Coronary artery (tissue), 2 donors: ENCODE measurements at regions not wholly inside any gene's neighbourhood (a gene's known extent, or its start where the extent isn't known, plus 50 kb on each side); places are given as distances from the start of the nearest gene placed in this dataset.

Source experiments
- DNase-seq: peaks from one replicate; pipeline ENCODE4 v3.0.0-alpha.2; 2017; ENCODE audit warnings: low spot score
- H3K27ac ChIP-seq, 2 donors: fragments of 200-600 bp; sonication (generic); one replicate each; pipeline ENCODE4 v1.5.1; 2016 to 2019
- H3K4me3 ChIP-seq: fragments of 200-600 bp; sonication (generic); 2 replicates; pipeline ENCODE4 v1.5.1; 2016; ENCODE audit warnings: mild to moderate bottlenecking, moderate library complexity
- CTCF ChIP-seq: fragments of 200-600 bp; sonication (generic); IDR thresholded peaks from one replicate; pipeline ENCODE4 v1.5.1; 2019; ENCODE audit warnings: antibody characterized with exemption

- Histone ChIP-seq H3K4me3 (no peak overlapping the region), H3K27ac (no peak overlapping the region)
- DNase-seq: no peak
- no peak for TF ChIP-seq CTCF
Observed at GRCh38 chr13:80865329-80865728, 524.4 kb upstream of the SPRY2 start.

- Histone ChIP-seq H3K27ac (no peak overlapping the region), H3K4me3 (no peak overlapping the region)
- no peak for TF ChIP-seq CTCF
- no peak for DNase-seq
Observed at GRCh38 chr13:80862456-80862855, 521.5 kb upstream of the SPRY2 start.

DNA sequence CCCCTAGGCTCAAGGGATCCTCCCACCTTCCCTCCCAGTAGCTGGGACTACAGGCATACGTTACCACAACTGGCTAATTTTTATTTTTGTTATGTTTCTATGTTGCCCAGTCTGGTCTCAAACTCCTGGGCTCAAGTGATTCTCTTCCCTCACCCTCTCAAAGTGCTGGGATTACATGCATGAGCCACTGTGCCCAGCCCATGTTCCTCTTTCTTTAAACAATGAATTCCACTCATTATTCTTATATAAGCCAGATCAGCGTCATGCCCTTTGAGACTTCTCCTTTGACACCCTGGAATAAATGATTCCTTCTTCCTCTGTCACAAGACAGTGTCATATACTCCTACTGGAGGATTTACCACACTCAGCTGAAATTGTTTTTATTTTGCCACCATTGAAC, 519.9 kb upstream of the SPRY2 start:
- Histone ChIP-seq H3K4me3 (no peak overlapping the region), H3K27ac (no peak overlapping the region)
- TF ChIP-seq CTCF: no peak
- no peak for DNase-seq

GRCh38 chr13:80858131-80858530, 517.2 kb upstream of the SPRY2 start:
- Histone ChIP-seq H3K27ac (no peak overlapping the region), H3K4me3 (no peak overlapping the region)
- no peak for TF ChIP-seq CTCF
- DNase-seq: no peak

DNA sequence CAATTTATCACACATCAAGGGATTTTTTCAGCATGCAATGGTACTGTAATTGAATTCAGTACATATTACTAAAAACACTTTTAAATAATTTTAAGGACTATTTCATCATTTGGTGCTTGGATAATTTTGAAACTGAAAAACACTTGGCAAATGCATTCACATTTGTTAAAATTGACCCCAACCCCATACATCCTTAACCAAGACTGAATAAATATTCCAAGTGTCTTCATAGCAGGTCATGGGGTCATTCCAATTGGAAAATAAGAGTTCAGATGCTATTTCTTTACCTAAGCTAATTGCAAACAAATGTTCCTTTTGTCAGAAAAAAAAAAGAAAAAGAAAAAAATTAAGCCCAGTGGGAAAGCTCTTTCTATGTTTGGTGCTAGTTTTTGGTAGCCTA, 516.4 kb upstream of the SPRY2 start:
- no peak for DNase-seq
- Histone ChIP-seq H3K27ac (no peak overlapping the region), H3K4me3 (no peak overlapping the region)
- TF ChIP-seq CTCF: no peak

GRCh38 chr13:80850771-80851170, 509.8 kb upstream of the SPRY2 start:
- no peak for DNase-seq
- Histone ChIP-seq H3K4me3 (no peak overlapping the region), H3K27ac (no peak overlapping the region)
- no peak for TF ChIP-seq CTCF

DNA sequence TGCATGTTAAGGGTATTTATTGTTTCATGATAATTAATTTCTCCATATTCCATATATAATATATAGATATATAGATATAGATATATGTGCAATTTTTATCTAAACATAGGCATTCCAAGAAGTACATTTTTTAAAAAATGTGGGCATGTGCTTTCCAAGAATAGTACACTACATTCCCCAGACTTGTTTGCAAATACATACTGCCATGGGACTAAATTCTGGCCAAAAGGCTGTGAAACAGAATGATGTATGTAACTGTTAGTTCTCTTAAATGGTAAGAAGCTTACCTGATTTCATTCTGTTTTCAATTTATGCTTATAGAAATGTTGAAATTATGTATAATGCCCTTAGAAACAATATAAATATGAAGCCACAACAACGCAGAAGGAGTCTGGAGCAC, 503.2 kb upstream of the SPRY2 start:
- TF ChIP-seq CTCF: no peak
- no peak for DNase-seq
- Histone ChIP-seq H3K4me3 (no peak overlapping the region), H3K27ac (no peak overlapping the region)
